Psoas muscle (tissue), 7 donors: ENCODE measurements at regions not wholly inside any gene's neighbourhood (a gene's known extent, or its start where the extent isn't known, plus 50 kb on each side); places are given as distances from the start of the nearest gene placed in this dataset.

Experiments
- ATAC-seq, 4 donors: fragments of 200-7000 bp; cut with Tn5 transposase; one replicate each; pipeline ENCODE4 v1.9.1; 2020; ENCODE audit warnings: moderate library complexity in 3 of 4, mild to moderate bottlenecking in 2 of 4
- DNase-seq, 2 donors: peaks; one replicate each; pipeline ENCODE4 v3.0.0-alpha.2; 2020
- H3K27ac ChIP-seq: fragments of 200-600 bp; one replicate; pipeline ENCODE4 v1.8.0; 2022
- H3K27me3 ChIP-seq, 3 donors: fragments of 200-600 bp in 1 of 3; one replicate each; pipeline versions ENCODE4 v1.6.1 to v1.8.0; 2013 to 2022; ENCODE audit warnings: low read length in 2 of 3, mild to moderate bottlenecking in 2 of 3, moderate library complexity in 1 of 3; ENCODE audit not compliant: insufficient read depth in 3 of 3
- H3K36me3 ChIP-seq, 2 donors: fragments of 200-600 bp in 1 of 2; one replicate each; pipeline versions ENCODE4 v1.6.1 to v1.8.0; 2013 to 2022; ENCODE audit warnings: low read depth in 1 of 2, mild to moderate bottlenecking in 1 of 2, moderate library complexity in 1 of 2; ENCODE audit not compliant: insufficient read depth in 1 of 2
- H3K4me1 ChIP-seq: fragments of 200-600 bp; one replicate; pipeline ENCODE4 v1.8.0; 2022
- H3K4me3 ChIP-seq: fragments of 200-600 bp; one replicate; pipeline ENCODE4 v1.8.0; 2022; ENCODE audit warnings: mild to moderate bottlenecking
- H3K9me3 ChIP-seq: fragments of 200-600 bp; one replicate; pipeline ENCODE4 v1.8.0; 2022
- WGBS, 3 donors: extraction: QIAGEN DNeasy Blood & Tissue Kit; methylation state at CpG; one replicate each; pipeline versions ENCODE4 v1.1.6 to v1.1.7; 2013; 5-methylcytosine and 5-hydroxymethylcytosine counted together
- intact Hi-C, 2 donors: fragments of 100-400 bp; cut with DNase I; formaldehyde crosslinking; loops; one replicate each; pipeline versions ENCODE4 v1.11.0 to v1.14.2; 2022
- TF ChIP-seq, protein P1 (sequence below): fragments of 200-600 bp; IDR thresholded peaks from one replicate; pipeline ENCODE4 v1.8.0; 2022; ENCODE audit warnings: antibody characterized with exemption
- donor health status: healthy with polysubstance abuse.
- donor health status: DM: no; HTN: no; CAD: no; lungs with moderate emphysema.
- donor health status: Bipolar disorder and iron deficiency.
- donor health status: healthy.
- donor health status: DM: yes; HTN: yes; CAD: no.
- donor health status: DM: no; HTN: no; CAD: no.
- donor health status: DM: yes; HTN: yes; CAD: no.

- H3K27me3 ChIP-seq: no peaks in the 10 kb centered on the region
- 61 to 81% (median 68%) methylated on average over 2 of the region's 2 CpGs for WGBS, 3 donors
- no peak for DNase-seq
- H3K4me1 ChIP-seq: no peaks in the 10 kb centered on the region
- H3K36me3 ChIP-seq: no peaks in the 10 kb centered on the region
- H3K9me3 ChIP-seq: no peaks in the 10 kb centered on the region
- no peak overlapping the region for H3K27ac ChIP-seq
- ATAC-seq: no peak
- TF ChIP-seq, protein P1, sequence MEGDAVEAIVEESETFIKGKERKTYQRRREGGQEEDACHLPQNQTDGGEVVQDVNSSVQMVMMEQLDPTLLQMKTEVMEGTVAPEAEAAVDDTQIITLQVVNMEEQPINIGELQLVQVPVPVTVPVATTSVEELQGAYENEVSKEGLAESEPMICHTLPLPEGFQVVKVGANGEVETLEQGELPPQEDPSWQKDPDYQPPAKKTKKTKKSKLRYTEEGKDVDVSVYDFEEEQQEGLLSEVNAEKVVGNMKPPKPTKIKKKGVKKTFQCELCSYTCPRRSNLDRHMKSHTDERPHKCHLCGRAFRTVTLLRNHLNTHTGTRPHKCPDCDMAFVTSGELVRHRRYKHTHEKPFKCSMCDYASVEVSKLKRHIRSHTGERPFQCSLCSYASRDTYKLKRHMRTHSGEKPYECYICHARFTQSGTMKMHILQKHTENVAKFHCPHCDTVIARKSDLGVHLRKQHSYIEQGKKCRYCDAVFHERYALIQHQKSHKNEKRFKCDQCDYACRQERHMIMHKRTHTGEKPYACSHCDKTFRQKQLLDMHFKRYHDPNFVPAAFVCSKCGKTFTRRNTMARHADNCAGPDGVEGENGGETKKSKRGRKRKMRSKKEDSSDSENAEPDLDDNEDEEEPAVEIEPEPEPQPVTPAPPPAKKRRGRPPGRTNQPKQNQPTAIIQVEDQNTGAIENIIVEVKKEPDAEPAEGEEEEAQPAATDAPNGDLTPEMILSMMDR: no peak
- H3K4me3 ChIP-seq: no peak overlapping the region
- intact Hi-C loops: no loop called here
Observed at GRCh38 chr6:140475086-140475485, 1100.6 kb upstream of the CITED2 start.

DNA sequence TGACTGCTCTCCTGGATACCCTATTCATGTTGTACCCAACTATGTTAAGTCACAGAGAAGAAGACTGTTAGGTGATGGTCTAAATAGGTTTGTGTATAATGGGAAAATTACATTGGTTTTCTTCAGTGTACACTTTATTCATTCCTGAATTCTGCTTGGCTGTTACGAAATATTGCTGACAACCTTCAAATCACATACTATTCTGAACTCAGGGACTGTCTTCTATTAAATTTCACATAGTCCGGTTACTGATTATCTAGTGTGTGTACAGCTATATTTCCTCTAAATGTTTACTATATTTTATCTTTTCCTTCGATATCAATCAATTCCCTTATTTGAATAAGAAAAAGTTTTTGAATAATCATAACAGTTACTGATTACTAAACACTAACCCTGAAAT is 1090.3 kb upstream of the CITED2 start:
- DNase-seq: no peak
- no peaks in the 10 kb centered on the region for H3K27me3 ChIP-seq
- peaks cover 9% of the 10 kb centered on the region for H3K9me3 ChIP-seq
- TF ChIP-seq, protein P1: no peak
- H3K4me3 ChIP-seq: no peak overlapping the region
- intact Hi-C loops: no loop called here
- 93 to 96% (median 96%) methylated on average over 3 of the region's 3 CpGs for WGBS, 3 donors
- H3K27ac ChIP-seq: no peak overlapping the region
- H3K4me1 ChIP-seq: no peaks in the 10 kb centered on the region
- ATAC-seq: no peak
- no peaks in the 10 kb centered on the region for H3K36me3 ChIP-seq

DNA sequence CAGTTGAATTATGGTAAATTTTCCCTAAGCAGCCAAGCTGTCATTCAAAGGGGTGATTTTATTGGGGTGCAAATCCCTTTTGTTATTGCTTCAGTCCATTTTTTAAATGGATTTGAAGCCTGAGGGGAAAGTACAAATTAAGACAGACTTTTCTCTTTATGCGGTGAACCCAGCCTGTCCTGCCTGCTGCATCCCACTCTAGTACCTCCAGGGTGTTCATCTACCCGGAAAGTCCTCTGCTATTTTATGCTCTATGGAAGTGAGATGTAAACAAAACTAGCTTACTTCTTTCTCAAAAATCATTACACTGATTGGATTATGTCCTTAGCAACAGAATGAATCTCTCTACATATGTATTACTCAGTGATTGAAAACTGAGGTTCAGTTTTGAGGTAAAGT is 1088.9 kb upstream of the CITED2 start:
- Histone ChIP-seq H3K4me3 (no peak overlapping the region), H3K27me3 (no peaks in the 10 kb centered on the region), H3K36me3 (no peaks in the 10 kb centered on the region), H3K4me1 (no peaks in the 10 kb centered on the region), H3K27ac (no peak overlapping the region), H3K9me3 (peaks cover 9% of the 10 kb centered on the region)
- DNase-seq: no peak
- intact Hi-C loops: no loop called here
- 66 to 78% (median 75%) methylated on average over 2 of the region's 2 CpGs for WGBS, 3 donors
- TF ChIP-seq, protein P1: no peak
- ATAC-seq: peak in 1 of 4 donors; percentile 37

GRCh38 chr6:140462453-140463311 is 1088.2 kb upstream of the CITED2 start:
- Histone ChIP-seq H3K4me1 (no peaks in the 10 kb centered on the region), H3K36me3 (no peaks in the 10 kb centered on the region), H3K27ac (peak overlapping the region; percentile 60), H3K27me3 (no peaks in the 10 kb centered on the region), H3K4me3 (no peak overlapping the region), H3K9me3 (peaks cover 4% of the 10 kb centered on the region)
- TF ChIP-seq, protein P1: no peak
- intact Hi-C loops: no loop called here
- DNase-seq: no peak
- ATAC-seq: peak in 3 of 4 donors; percentile 37 to 91 (median 53)
- 18 to 43% (median 24%) methylated on average over 3 of the region's 3 CpGs for WGBS, 3 donors

DNA sequence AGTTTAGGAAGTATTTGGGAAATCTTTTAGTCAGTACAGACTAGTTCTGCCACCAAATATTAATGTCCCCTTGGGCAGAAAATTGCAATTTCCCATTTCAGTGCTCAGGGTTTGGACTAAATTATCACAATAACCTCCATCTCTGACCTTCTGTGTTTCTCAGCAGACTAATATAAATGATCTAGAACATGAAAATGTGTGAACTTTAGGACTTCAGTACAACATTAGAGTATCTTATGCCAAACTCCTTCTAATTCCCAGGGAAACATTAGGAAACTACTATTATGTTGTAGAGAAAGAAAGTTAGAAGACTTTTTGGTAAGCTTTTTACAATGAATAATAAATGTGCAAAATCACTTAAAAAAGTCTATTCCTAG is 1087.6 kb upstream of the CITED2 start:
- Histone ChIP-seq H3K36me3 (no peaks in the 10 kb centered on the region), H3K9me3 (no peaks in the 10 kb centered on the region), H3K27me3 (no peaks in the 10 kb centered on the region), H3K27ac (no peak overlapping the region), H3K4me3 (no peak overlapping the region), H3K4me1 (no peaks in the 10 kb centered on the region)
- intact Hi-C loops: no loop called here
- no peak for DNase-seq
- TF ChIP-seq, protein P1: no peak
- peak in 1 of 4 donors; percentile 13 for ATAC-seq
